Activated T-helper 17 cell treated with anti-CD3 and anti-CD28 coated beads, Interleukin-2, amount 50 U/mL, for 72 hours (primary cell): ENCODE measurements at regions not wholly inside any gene's neighbourhood (a gene's known extent, or its start where the extent isn't known, plus 50 kb on each side); places are given as distances from the start of the nearest gene placed in this dataset.

ENCODE experiments used
- ATAC-seq: fragments of 150-1000 bp; cut with Tn5 transposase; replicated peaks from 2 replicates; pipeline ENCODE4 v1.10.0; 2021; ENCODE audit warnings: mild to moderate bottlenecking, moderate library complexity
- H3K27ac Mint-ChIP-seq: one replicate; pipeline ENCODE4 v1.8.0; 2022; ENCODE audit warnings: mixed read lengths
- H3K27me3 Mint-ChIP-seq: one replicate; pipeline ENCODE4 v1.8.0; 2022; ENCODE audit warnings: mixed read lengths
- H3K36me3 Mint-ChIP-seq: one replicate; pipeline ENCODE4 v1.8.0; 2022; ENCODE audit warnings: low read depth, mild to moderate bottlenecking, mixed read lengths
- H3K4me1 Mint-ChIP-seq: one replicate; pipeline ENCODE4 v1.8.0; 2022; ENCODE audit warnings: mixed read lengths
- H3K4me3 Mint-ChIP-seq: one replicate; pipeline ENCODE4 v1.8.0; 2022; ENCODE audit warnings: mild to moderate bottlenecking, mixed read lengths
- H3K9me3 Mint-ChIP-seq: one replicate; pipeline ENCODE4 v1.8.0; 2022; ENCODE audit warnings: mixed read lengths

- Mint-ChIP-seq H3K4me3 (no peak overlapping the region), H3K4me1 (no peaks in the 10 kb centered on the region), H3K27ac (no peak overlapping the region), H3K36me3 (no peaks in the 10 kb centered on the region), H3K27me3 (peaks cover 37% of the 10 kb centered on the region), H3K9me3 (no peaks in the 10 kb centered on the region)
- no peak for ATAC-seq
These were observed 154.6 kb downstream of the COPRS start for GRCh38 chr17:31704483-31704882.

- H3K36me3 Mint-ChIP-seq = no peaks in the 10 kb centered on the region
- H3K27me3 Mint-ChIP-seq = peaks cover 41% of the 10 kb centered on the region
- no peak for ATAC-seq
- no peaks in the 10 kb centered on the region for H3K9me3 Mint-ChIP-seq
- no peak overlapping the region for H3K4me3 Mint-ChIP-seq
- no peak overlapping the region for H3K27ac Mint-ChIP-seq
- H3K4me1 Mint-ChIP-seq = no peaks in the 10 kb centered on the region
These were observed 157.0 kb downstream of the COPRS start for GRCh38 chr17:31702041-31702440.

DNA sequence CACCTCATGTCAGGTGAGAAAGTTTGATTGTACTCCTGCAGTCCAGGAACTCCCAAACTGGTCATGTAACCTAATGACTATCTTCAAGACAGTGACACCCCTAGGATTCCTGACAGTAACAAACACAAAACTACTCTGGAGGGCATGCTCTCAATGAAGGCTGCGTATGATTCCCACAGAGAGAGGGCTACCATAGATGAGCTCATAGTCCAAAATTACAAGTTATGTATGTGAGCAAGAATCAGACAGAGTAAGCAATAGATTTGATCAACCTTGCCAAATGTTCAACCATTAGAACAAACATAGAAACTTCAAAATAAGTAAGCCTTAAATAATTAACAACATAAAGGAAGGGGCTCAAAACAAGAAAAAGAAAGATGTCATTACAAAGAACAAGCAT lies 158.1 kb downstream of the COPRS start:
- no peak overlapping the region for H3K4me3 Mint-ChIP-seq
- no peaks in the 10 kb centered on the region for H3K9me3 Mint-ChIP-seq
- no peaks in the 10 kb centered on the region for H3K4me1 Mint-ChIP-seq
- no peaks in the 10 kb centered on the region for H3K36me3 Mint-ChIP-seq
- no peak overlapping the region for H3K27ac Mint-ChIP-seq
- ATAC-seq = no peak
- peaks cover 41% of the 10 kb centered on the region for H3K27me3 Mint-ChIP-seq

DNA sequence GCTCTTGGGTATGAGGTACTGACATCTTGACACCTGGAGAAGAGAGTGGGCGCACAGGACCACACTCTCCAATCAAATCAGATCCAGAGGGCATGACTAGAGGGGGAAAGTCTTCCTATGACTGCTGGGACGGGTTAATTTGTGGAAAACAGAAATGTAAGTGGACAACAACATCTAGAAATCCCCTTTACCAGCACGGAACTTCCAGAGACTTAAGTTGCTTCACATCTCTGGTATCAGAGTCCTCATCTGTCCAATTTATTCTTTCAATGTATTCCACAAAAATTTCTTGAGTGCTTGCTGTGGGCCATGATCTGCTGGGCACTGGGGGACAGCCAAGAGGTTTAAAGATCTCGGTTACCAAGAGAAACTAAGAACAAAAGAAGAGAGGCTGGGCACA lies 159.2 kb downstream of the COPRS start:
- Mint-ChIP-seq H3K4me3 (no peak overlapping the region), H3K27me3 (peaks cover 37% of the 10 kb centered on the region), H3K9me3 (no peaks in the 10 kb centered on the region), H3K36me3 (no peaks in the 10 kb centered on the region), H3K27ac (no peak overlapping the region), H3K4me1 (no peaks in the 10 kb centered on the region)
- ATAC-seq = no peak

- H3K4me1 Mint-ChIP-seq = no peaks in the 10 kb centered on the region
- no peak overlapping the region for H3K4me3 Mint-ChIP-seq
- H3K36me3 Mint-ChIP-seq = no peaks in the 10 kb centered on the region
- H3K27ac Mint-ChIP-seq = no peak overlapping the region
- peaks cover 35% of the 10 kb centered on the region for H3K27me3 Mint-ChIP-seq
- no peak for ATAC-seq
- no peaks in the 10 kb centered on the region for H3K9me3 Mint-ChIP-seq
These were observed 159.8 kb downstream of the COPRS start for GRCh38 chr17:31699281-31699680.

GRCh38 chr17:31698751-31699150 lies 160.3 kb downstream of the COPRS start:
- H3K4me3 Mint-ChIP-seq = no peak overlapping the region
- no peak overlapping the region for H3K27ac Mint-ChIP-seq
- no peaks in the 10 kb centered on the region for H3K36me3 Mint-ChIP-seq
- peaks cover 31% of the 10 kb centered on the region for H3K27me3 Mint-ChIP-seq
- no peak for ATAC-seq
- H3K4me1 Mint-ChIP-seq = no peaks in the 10 kb centered on the region
- H3K9me3 Mint-ChIP-seq = no peaks in the 10 kb centered on the region

- Mint-ChIP-seq H3K4me3 (no peak overlapping the region), H3K27me3 (peaks cover 24% of the 10 kb centered on the region)
These were observed 161.2 kb downstream of the COPRS start for GRCh38 chr17:31697838-31698237.

GRCh38 chr17:31696703-31697325 lies 162.2 kb downstream of the COPRS start:
- no peak overlapping the region for H3K27ac Mint-ChIP-seq
- H3K9me3 Mint-ChIP-seq = no peaks in the 10 kb centered on the region
- peaks cover 30% of the 10 kb centered on the region for H3K27me3 Mint-ChIP-seq
- ATAC-seq = no peak
- no peaks in the 10 kb centered on the region for H3K36me3 Mint-ChIP-seq
- no peaks in the 10 kb centered on the region for H3K4me1 Mint-ChIP-seq
- H3K4me3 Mint-ChIP-seq = no peak overlapping the region

More at GRCh38 chr17:31697838-31698237, 161.2 kb downstream of the COPRS start:
- Mint-ChIP-seq H3K4me1 (no peaks in the 10 kb centered on the region), H3K9me3 (no peaks in the 10 kb centered on the region), H3K36me3 (no peaks in the 10 kb centered on the region), H3K27ac (no peak overlapping the region)
- ATAC-seq = no peak

- H3K4me1 Mint-ChIP-seq = no peaks in the 10 kb centered on the region
- no peaks in the 10 kb centered on the region for H3K9me3 Mint-ChIP-seq
- peaks cover 29% of the 10 kb centered on the region for H3K27me3 Mint-ChIP-seq
- no peak for ATAC-seq
- no peak overlapping the region for H3K4me3 Mint-ChIP-seq
- H3K36me3 Mint-ChIP-seq = no peaks in the 10 kb centered on the region
- H3K27ac Mint-ChIP-seq = no peak overlapping the region
These were observed 162.9 kb downstream of the COPRS start for GRCh38 chr17:31696184-31696602.

DNA sequence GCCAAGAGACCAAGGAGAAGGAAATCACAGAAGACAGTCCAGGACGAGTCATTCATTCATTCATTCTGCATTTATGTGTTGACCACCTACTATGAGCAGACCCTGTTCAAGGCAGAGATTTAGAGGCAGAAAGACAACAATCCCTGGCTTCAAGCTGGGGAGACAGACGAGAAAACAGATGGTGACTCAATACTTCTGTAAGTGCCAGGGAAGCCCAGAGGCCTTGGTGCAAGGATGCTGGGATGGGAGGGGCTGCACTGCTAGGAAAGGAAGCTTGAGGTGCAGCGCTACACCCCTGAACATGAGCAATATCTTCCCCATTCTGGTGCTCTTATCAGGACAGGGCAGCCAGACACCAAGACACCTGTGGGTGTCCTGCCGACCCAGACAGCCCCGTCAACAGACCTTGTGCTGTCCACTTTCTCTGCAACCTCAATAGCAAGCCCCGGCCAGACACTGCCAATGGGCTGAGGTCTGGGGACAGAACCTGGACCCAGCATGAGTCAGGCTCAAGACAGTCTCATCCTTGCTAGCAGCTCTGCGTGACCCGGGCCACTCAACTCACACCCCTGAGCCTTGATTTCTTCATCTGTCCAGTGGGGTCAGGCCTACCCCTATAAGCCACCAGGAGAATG lies 163.5 kb downstream of the COPRS start:
- Mint-ChIP-seq H3K27ac (no peak overlapping the region), H3K36me3 (no peaks in the 10 kb centered on the region), H3K9me3 (no peaks in the 10 kb centered on the region), H3K4me3 (no peak overlapping the region), H3K27me3 (peaks cover 23% of the 10 kb centered on the region), H3K4me1 (no peaks in the 10 kb centered on the region)
- no peak for ATAC-seq

DNA sequence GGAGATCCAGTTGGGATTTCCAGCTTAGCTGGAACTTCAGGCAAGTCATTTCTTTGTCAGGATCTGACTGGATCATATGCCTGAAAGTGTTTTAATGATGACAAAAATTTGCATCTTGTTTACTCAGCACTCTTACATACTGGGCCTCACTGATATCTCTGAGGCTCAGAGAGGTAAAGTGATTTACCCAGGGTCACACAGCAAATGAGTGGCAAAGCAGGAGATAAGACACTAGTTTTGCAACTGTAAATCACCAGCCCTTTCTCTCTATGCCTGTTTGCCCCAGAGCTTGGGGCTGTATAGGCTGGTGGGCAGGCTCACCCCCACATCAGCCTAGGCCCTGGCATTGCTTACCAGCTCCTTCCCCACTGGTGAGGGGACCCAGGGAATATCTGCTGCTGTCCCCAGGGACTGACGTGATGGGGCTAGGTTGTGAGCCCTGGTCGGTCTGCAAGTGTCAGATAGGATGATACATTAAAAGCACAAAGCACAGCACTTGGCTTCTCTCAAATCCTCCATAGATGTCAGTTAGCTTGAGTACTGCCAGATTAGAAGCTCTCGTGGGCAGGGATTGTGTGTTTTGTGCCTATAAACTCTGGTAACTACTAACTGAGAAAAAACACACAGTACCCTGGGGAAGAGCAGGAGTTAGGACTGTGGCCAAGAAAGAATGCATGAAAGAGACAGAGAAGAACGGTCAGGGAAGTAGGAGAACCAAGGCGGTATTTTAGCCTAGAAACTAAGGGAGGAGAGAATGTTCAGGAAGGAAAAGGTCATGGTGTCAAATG lies 165.4 kb downstream of the COPRS start:
- Mint-ChIP-seq H3K27me3 (peaks cover 13% of the 10 kb centered on the region), H3K27ac (peak overlapping the region; percentile 6), H3K9me3 (no peaks in the 10 kb centered on the region), H3K4me3 (no peak overlapping the region), H3K4me1 (no peaks in the 10 kb centered on the region), H3K36me3 (no peaks in the 10 kb centered on the region)
- no peak for ATAC-seq

- no peaks in the 10 kb centered on the region for H3K36me3 Mint-ChIP-seq
- H3K4me1 Mint-ChIP-seq = no peaks in the 10 kb centered on the region
- no peak overlapping the region for H3K27ac Mint-ChIP-seq
- no peak for ATAC-seq
- H3K9me3 Mint-ChIP-seq = no peaks in the 10 kb centered on the region
- H3K27me3 Mint-ChIP-seq = peaks cover 10% of the 10 kb centered on the region
- no peak overlapping the region for H3K4me3 Mint-ChIP-seq
These were observed 166.4 kb downstream of the COPRS start for GRCh38 chr17:31692632-31693031.

DNA sequence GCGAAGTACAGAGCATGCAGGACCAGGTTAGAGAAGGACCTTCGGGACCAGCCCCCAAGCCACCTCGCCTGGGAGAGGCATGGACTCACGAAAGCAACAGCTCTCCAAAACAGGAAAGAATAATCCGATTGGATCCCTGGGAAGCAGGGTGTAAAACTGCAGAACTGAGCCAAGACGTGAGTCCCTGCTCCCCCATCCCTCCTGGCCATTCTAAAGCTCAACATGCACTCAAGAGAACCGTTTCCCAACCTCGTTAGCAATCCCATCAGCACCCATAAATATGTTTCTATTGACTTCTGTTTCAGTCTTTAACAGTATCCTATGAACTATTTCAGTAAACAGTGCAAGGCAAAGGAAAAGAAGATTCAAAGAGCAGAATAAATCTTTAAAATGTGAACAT lies 167.0 kb downstream of the COPRS start:
- Mint-ChIP-seq H3K4me1 (no peaks in the 10 kb centered on the region), H3K27ac (no peak overlapping the region), H3K27me3 (peaks cover 10% of the 10 kb centered on the region), H3K36me3 (no peaks in the 10 kb centered on the region), H3K9me3 (no peaks in the 10 kb centered on the region), H3K4me3 (no peak overlapping the region)
- no peak for ATAC-seq

DNA sequence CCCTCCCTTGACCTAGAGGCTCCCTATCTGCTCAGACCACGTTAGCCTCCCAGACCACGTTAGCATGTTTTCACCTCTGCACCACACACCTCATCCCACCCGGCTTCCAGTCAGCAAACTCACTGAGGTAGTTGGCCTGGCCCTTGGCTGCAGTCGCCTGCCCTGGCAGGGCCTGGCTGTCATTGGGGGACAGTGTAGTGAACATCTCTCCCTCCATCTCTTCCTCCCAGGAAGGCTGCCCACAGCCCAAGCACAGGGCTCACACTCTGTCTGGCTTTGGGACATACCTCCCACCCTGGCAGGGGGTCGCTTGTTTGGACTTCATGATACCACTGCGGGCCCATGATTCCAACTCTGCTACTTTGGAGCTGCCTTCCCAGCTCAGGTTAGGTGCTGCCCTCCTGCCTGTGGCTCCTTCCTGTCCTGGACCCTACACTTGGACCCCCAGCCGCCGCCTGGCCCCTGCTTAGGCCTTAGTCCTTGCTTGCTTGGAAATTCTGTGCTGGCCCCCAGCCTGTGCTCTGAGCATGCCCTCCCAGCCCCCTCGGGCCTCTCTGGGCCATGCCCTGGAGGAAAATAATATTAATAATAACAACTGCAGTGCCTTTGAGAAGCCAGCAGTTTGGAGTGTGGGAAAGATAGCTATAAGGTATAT lies 167.7 kb downstream of the COPRS start:
- Mint-ChIP-seq H3K4me1 (no peaks in the 10 kb centered on the region), H3K9me3 (no peaks in the 10 kb centered on the region), H3K4me3 (no peak overlapping the region), H3K36me3 (no peaks in the 10 kb centered on the region), H3K27ac (no peak overlapping the region), H3K27me3 (peaks cover 10% of the 10 kb centered on the region)
- ATAC-seq = no peak
